KMS-11 (cell line): ENCODE measurements at regions not wholly inside any gene's neighbourhood (a gene's known extent, or its start where the extent isn't known, plus 50 kb on each side); places are given as distances from the start of the nearest gene placed in this dataset.

Experiments used
- H2AFZ ChIP-seq: fragments of 200-600 bp; sonication (generic); 2 replicates; pipeline ENCODE4 v1.6.1; 2016; ENCODE audit warnings: antibody characterized with exemption, mixed run types, low read depth
- H3K27ac ChIP-seq: fragments of 200-600 bp; sonication (generic); 2 replicates; pipeline ENCODE4 v1.6.1; 2016; ENCODE audit warnings: mild to moderate bottlenecking, mixed run types
- H3K27me3 ChIP-seq: fragments of 200-600 bp; sonication (generic); 2 replicates; pipeline ENCODE4 v1.6.1; 2017; ENCODE audit warnings: mild to moderate bottlenecking, low read depth, mixed run types, moderate library complexity; ENCODE audit not compliant: insufficient read depth
- H3K36me3 ChIP-seq: fragments of 200-600 bp; sonication (generic); 2 replicates; pipeline ENCODE4 v1.6.1; 2017; ENCODE audit warnings: mild to moderate bottlenecking, mixed run types; ENCODE audit not compliant: insufficient read depth
- H3K4me1 ChIP-seq: fragments of 200-600 bp; sonication (generic); 2 replicates; pipeline ENCODE4 v1.6.1; 2016; ENCODE audit warnings: mild to moderate bottlenecking, low read depth, mixed run types; ENCODE audit not compliant: poor library complexity, severe bottlenecking
- H3K4me2 ChIP-seq: fragments of 200-600 bp; sonication (generic); 2 replicates; pipeline ENCODE4 v1.7.0; 2016; ENCODE audit warnings: mild to moderate bottlenecking, mixed run types
- H3K4me3 ChIP-seq: fragments of 200-600 bp; sonication (generic); IDR thresholded peaks from 2 replicates; pipeline ENCODE4 v1.6.1; 2017; ENCODE audit warnings: low read depth, low read length, mixed read lengths; ENCODE audit not compliant: insufficient read depth
- H3K79me2 ChIP-seq: fragments of 200-600 bp; sonication (generic); 2 replicates; pipeline ENCODE4 v1.6.1; 2016; ENCODE audit warnings: low read depth, mixed run types; ENCODE audit not compliant: insufficient read depth
- H3K9ac ChIP-seq: fragments of 200-600 bp; sonication (generic); 2 replicates; pipeline ENCODE4 v1.6.1; 2016; ENCODE audit warnings: mild to moderate bottlenecking, mixed run types
- H4K20me1 ChIP-seq: fragments of 200-600 bp; sonication (generic); 2 replicates; pipeline ENCODE4 v1.6.1; 2016; ENCODE audit warnings: mild to moderate bottlenecking, mixed run types; ENCODE audit not compliant: insufficient read depth
- CTCF ChIP-seq: fragments of 200-600 bp; sonication (generic); conservative IDR thresholded peaks from 2 replicates; pipeline ENCODE4 v1.6.1; 2017; ENCODE audit warnings: low read depth, mild to moderate bottlenecking, antibody characterized with exemption, low read length, moderate library complexity, mixed read lengths

GRCh38 chr2:235263205-235264120 is 230.4 kb upstream of the AGAP1 start:
- H3K4me2 ChIP-seq, result no peak overlapping the region

GRCh38 chr2:235264121-235264493 is 229.7 kb upstream of the AGAP1 start:
- H4K20me1 ChIP-seq, result no peaks in the 10 kb centered on the region
- no peak overlapping the region for H3K9ac ChIP-seq
- H3K27ac ChIP-seq, result no peak overlapping the region
- H3K4me2 ChIP-seq, result no peak overlapping the region
- no peak overlapping the region for H3K4me3 ChIP-seq
- peaks cover 24% of the 10 kb centered on the region for H3K27me3 ChIP-seq
- H3K4me1 ChIP-seq, result no peaks in the 10 kb centered on the region
- H3K36me3 ChIP-seq, result no peaks in the 10 kb centered on the region
- no peak overlapping the region for H2AFZ ChIP-seq
- TF ChIP-seq CTCF, result no peak
- H3K79me2 ChIP-seq, result no peaks in the 10 kb centered on the region

More at GRCh38 chr2:235263205-235264120, 230.4 kb upstream of the AGAP1 start:
- no peaks in the 10 kb centered on the region for H3K4me1 ChIP-seq
- peaks cover 18% of the 10 kb centered on the region for H3K27me3 ChIP-seq
- no peak for TF ChIP-seq CTCF
- H3K36me3 ChIP-seq, result no peaks in the 10 kb centered on the region
- no peak overlapping the region for H3K9ac ChIP-seq
- no peaks in the 10 kb centered on the region for H3K79me2 ChIP-seq
- H3K27ac ChIP-seq, result no peak overlapping the region
- H3K4me3 ChIP-seq, result no peak overlapping the region
- H4K20me1 ChIP-seq, result no peaks in the 10 kb centered on the region
- no peak overlapping the region for H2AFZ ChIP-seq

- H3K36me3 ChIP-seq, result no peaks in the 10 kb centered on the region
- H3K27ac ChIP-seq, result no peak overlapping the region
- no peak for TF ChIP-seq CTCF
- H3K27me3 ChIP-seq, result peaks cover 28% of the 10 kb centered on the region
- H3K4me3 ChIP-seq, result no peak overlapping the region
- H3K9ac ChIP-seq, result no peak overlapping the region
- no peak overlapping the region for H3K4me2 ChIP-seq
- no peaks in the 10 kb centered on the region for H3K4me1 ChIP-seq
- H3K79me2 ChIP-seq, result no peaks in the 10 kb centered on the region
- no peaks in the 10 kb centered on the region for H4K20me1 ChIP-seq
- H2AFZ ChIP-seq, result no peak overlapping the region
Observed at GRCh38 chr2:235264512-235264911, 229.3 kb upstream of the AGAP1 start.

GRCh38 chr2:235265348-235265965 is 228.4 kb upstream of the AGAP1 start:
- H3K27ac ChIP-seq, result no peak overlapping the region
- H2AFZ ChIP-seq, result no peak overlapping the region
- no peak overlapping the region for H3K4me3 ChIP-seq
- peaks cover 38% of the 10 kb centered on the region for H3K27me3 ChIP-seq
- H3K9ac ChIP-seq, result no peak overlapping the region
- no peaks in the 10 kb centered on the region for H4K20me1 ChIP-seq
- H3K4me2 ChIP-seq, result no peak overlapping the region
- TF ChIP-seq CTCF, result no peak
- no peaks in the 10 kb centered on the region for H3K79me2 ChIP-seq
- no peaks in the 10 kb centered on the region for H3K36me3 ChIP-seq
- peaks cover 8% of the 10 kb centered on the region for H3K4me1 ChIP-seq
